ENCODE measurements at regions not wholly inside any gene's neighbourhood (a gene's known extent, or its start where the extent isn't known, plus 50 kb on each side); places are given as distances from the start of the nearest gene placed in this dataset.

- DNase-seq: no peak
Observed at GRCh38 chr12:105539735-105540134, 209.2 kb downstream of the C12orf75 start.

GRCh38 chr12:105547786-105548185 lies 217.3 kb downstream of the C12orf75 start:
- DNase-seq: no peak

GRCh38 chr12:105548626-105549025 lies 218.1 kb downstream of the C12orf75 start:
- DNase-seq: no peak

- no peak for DNase-seq
Observed at GRCh38 chr12:105552056-105552455, 221.6 kb downstream of the C12orf75 start.

- no peak for DNase-seq
Observed at GRCh38 chr12:105554223-105554678, 223.8 kb downstream of the C12orf75 start.

- DNase-seq: no peak
Observed at GRCh38 chr12:105554856-105555255, 224.4 kb downstream of the C12orf75 start.

- DNase-seq: no peak
Observed at GRCh38 chr12:105555556-105556295, 225.2 kb downstream of the C12orf75 start.

- no peak for DNase-seq
Observed at GRCh38 chr12:105559310-105559709, 228.8 kb downstream of the C12orf75 start.

- no peak for DNase-seq
Observed at GRCh38 chr12:105561546-105562198, 231.2 kb downstream of the C12orf75 start.

- no peak for DNase-seq
Observed at GRCh38 chr12:105562199-105562971, 231.9 kb downstream of the C12orf75 start.

GRCh38 chr12:105567061-105567460 lies 236.6 kb downstream of the C12orf75 start:
- DNase-seq: no peak

GRCh38 chr12:105569886-105570285 lies 239.4 kb downstream of the C12orf75 start:
- peak; percentile 1 for DNase-seq

GRCh38 chr12:105570944-105571343 lies 240.5 kb downstream of the C12orf75 start:
- DNase-seq: no peak

- DNase-seq: no peak
Observed at GRCh38 chr12:105573574-105573973, 243.1 kb downstream of the C12orf75 start.

- DNase-seq: no peak
Observed at GRCh38 chr12:105574056-105574715, 243.7 kb downstream of the C12orf75 start.

GRCh38 chr12:105575235-105575634 lies 244.7 kb downstream of the C12orf75 start:
- DNase-seq: no peak

- DNase-seq: no peak
Observed at GRCh38 chr12:105576261-105576660, 245.8 kb downstream of the C12orf75 start.

- DNase-seq: no peak
Observed at GRCh38 chr12:105580821-105581352, 250.4 kb downstream of the C12orf75 start.

- DNase-seq: no peak
Observed at GRCh38 chr12:105581420-105581819, 250.9 kb downstream of the C12orf75 start.

GRCh38 chr12:105585107-105585506 lies 254.6 kb downstream of the C12orf75 start:
- DNase-seq: no peak

- no peak for DNase-seq
Observed at GRCh38 chr12:105587237-105587636, 256.7 kb downstream of the C12orf75 start.

- DNase-seq: no peak
Observed at GRCh38 chr12:105588106-105588505, 257.6 kb downstream of the C12orf75 start.

- DNase-seq: no peak
Observed at GRCh38 chr12:105590571-105590970, 260.1 kb downstream of the C12orf75 start.
